GM12874 (cell line): ENCODE measurements at regions not wholly inside any gene's neighbourhood (a gene's known extent, or its start where the extent isn't known, plus 50 kb on each side); places are given as distances from the start of the nearest gene placed in this dataset.

Source experiments
- TF ChIP-seq, protein P1 (sequence below): IDR thresholded peaks from 2 replicates; pipeline ENCODE4 v1.5.1; 2011; ENCODE audit warnings: low read depth, mild to moderate bottlenecking, control low read depth, low read length, moderate library complexity; ENCODE audit not compliant: insufficient read depth

GRCh38 chr17:27069842-27070508 is 223.9 kb upstream of the WSB1 start:
- TF ChIP-seq, protein P1, sequence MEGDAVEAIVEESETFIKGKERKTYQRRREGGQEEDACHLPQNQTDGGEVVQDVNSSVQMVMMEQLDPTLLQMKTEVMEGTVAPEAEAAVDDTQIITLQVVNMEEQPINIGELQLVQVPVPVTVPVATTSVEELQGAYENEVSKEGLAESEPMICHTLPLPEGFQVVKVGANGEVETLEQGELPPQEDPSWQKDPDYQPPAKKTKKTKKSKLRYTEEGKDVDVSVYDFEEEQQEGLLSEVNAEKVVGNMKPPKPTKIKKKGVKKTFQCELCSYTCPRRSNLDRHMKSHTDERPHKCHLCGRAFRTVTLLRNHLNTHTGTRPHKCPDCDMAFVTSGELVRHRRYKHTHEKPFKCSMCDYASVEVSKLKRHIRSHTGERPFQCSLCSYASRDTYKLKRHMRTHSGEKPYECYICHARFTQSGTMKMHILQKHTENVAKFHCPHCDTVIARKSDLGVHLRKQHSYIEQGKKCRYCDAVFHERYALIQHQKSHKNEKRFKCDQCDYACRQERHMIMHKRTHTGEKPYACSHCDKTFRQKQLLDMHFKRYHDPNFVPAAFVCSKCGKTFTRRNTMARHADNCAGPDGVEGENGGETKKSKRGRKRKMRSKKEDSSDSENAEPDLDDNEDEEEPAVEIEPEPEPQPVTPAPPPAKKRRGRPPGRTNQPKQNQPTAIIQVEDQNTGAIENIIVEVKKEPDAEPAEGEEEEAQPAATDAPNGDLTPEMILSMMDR: no peak

GRCh38 chr17:27070836-27071235 is 223.1 kb upstream of the WSB1 start:
- TF ChIP-seq, protein P1: no peak

DNA sequence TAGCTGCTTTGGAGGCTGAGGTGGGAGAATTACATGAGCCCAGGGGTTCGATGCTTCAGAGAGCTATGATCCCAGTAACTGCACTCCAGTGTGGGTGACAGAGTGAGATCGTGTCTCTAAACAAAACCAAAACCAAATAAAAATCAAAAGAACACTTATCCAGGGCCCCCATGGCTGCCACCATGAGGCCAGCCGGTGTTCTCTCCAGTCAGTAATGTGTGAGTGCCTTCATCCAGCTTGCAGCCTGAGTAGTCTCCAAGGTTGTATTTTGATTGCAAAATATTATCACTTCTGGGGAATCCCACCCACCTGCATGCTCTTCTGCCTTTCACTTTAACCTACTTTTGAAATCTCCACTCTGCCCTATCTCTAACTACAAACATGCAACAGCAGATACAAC is 221.0 kb upstream of the WSB1 start:
- TF ChIP-seq, protein P1: no peak

DNA sequence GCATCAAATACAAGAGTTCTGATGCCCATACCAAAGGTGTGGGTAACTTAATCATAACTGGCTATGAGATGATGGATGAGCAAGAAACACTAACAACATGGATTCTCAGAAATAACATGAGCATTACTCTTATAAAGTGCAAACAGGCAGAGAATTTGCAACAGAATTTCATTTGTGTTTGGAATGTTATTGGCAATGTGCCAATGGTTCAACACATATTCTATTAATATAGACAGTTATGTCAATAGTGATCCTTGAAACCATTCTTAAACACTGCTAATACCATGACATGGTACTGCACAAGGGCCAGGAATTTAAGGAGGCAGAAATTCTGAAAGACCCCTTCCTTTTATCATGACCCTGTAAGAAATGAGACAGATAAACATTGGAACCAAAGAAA is 217.1 kb upstream of the WSB1 start:
- TF ChIP-seq, protein P1: no peak

- TF ChIP-seq, protein P1: no peak
These were observed 215.6 kb upstream of the WSB1 start for GRCh38 chr17:27078296-27078695.

- TF ChIP-seq, protein P1: no peak
These were observed 214.3 kb upstream of the WSB1 start for GRCh38 chr17:27079660-27080059.

DNA sequence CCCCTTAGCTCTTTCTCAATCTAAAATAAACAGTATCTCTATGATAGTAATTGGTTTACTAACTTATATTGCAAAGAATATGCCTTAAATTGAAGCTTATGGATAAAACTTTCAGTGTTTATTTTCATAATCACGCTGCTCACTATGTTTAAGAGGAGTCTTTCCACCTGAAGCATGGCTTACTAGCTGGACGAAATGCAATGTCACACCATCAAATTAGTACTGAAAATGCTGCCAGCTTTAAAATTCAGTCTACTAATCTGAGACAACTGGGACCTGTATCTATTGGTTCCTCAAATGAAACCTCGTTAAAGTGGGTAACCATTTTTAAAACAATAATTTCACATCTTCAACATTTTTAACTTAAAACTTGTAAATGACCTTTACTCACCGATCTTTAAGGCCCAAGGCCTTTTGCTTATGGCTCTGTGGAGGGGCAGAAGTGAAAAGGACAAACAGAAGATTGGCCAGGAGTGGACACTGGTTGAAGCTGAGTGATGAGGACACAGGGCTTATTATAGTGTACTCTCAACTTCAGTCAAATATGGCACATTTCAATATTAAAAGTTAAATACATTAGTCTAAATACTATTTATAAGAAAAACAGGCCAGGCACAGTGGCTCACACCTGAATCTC is 212.8 kb upstream of the WSB1 start:
- TF ChIP-seq, protein P1: no peak
